ENCODE measurements at regions not wholly inside any gene's neighbourhood (a gene's known extent, or its start where the extent isn't known, plus 50 kb on each side); places are given as distances from the start of the nearest gene placed in this dataset.

- in situ Hi-C loops (cut with MboI; ENCODE audit: low sequenced_read_pairs, unreplicated experiment): no loop called here
- TF ChIP-seq CTCF (IDR thresholded peaks at IDR 0.05; ENCODE audit: borderline replicate concordance, control extremely low read depth, extremely low read depth, insufficient read depth, missing control alignments): no peak
- DNase-seq (ENCODE audit: low spot score): no peak
These were observed 556.6 kb downstream of the TLE1 start for GRCh38 chr9:81132796-81133195.

GRCh38 chr9:81132318-81132717, 557.0 kb downstream of the TLE1 start:
- no peak for DNase-seq (ENCODE audit: low spot score)
- no peak for TF ChIP-seq CTCF (IDR thresholded peaks at IDR 0.05; ENCODE audit: borderline replicate concordance, control extremely low read depth, extremely low read depth, insufficient read depth, missing control alignments)
- in situ Hi-C loops (cut with MboI; ENCODE audit: low sequenced_read_pairs, unreplicated experiment): no loop called here

- no peak for TF ChIP-seq CTCF (IDR thresholded peaks at IDR 0.05; ENCODE audit: borderline replicate concordance, control extremely low read depth, extremely low read depth, insufficient read depth, missing control alignments)
- in situ Hi-C loops (cut with MboI; ENCODE audit: low sequenced_read_pairs, unreplicated experiment): no loop called here
- no peak for DNase-seq (ENCODE audit: low spot score)
These were observed 560.6 kb downstream of the TLE1 start for GRCh38 chr9:81128701-81129100.

GRCh38 chr9:81125446-81126092, 563.8 kb downstream of the TLE1 start:
- in situ Hi-C loops (cut with MboI; ENCODE audit: low sequenced_read_pairs, unreplicated experiment): no loop called here
- no peak for DNase-seq (ENCODE audit: low spot score)
- TF ChIP-seq CTCF (IDR thresholded peaks at IDR 0.05; ENCODE audit: borderline replicate concordance, control extremely low read depth, extremely low read depth, insufficient read depth, missing control alignments): no peak

GRCh38 chr9:81123526-81123925, 565.8 kb downstream of the TLE1 start:
- in situ Hi-C loops (cut with MboI; ENCODE audit: low sequenced_read_pairs, unreplicated experiment): no loop called here
- TF ChIP-seq CTCF (IDR thresholded peaks at IDR 0.05; ENCODE audit: borderline replicate concordance, control extremely low read depth, extremely low read depth, insufficient read depth, missing control alignments): no peak
- no peak for DNase-seq (ENCODE audit: low spot score)

GRCh38 chr9:81122749-81123148, 566.6 kb downstream of the TLE1 start:
- DNase-seq (ENCODE audit: low spot score): no peak
- in situ Hi-C loops (cut with MboI; ENCODE audit: low sequenced_read_pairs, unreplicated experiment): no loop called here
- no peak for TF ChIP-seq CTCF (IDR thresholded peaks at IDR 0.05; ENCODE audit: borderline replicate concordance, control extremely low read depth, extremely low read depth, insufficient read depth, missing control alignments)

All from GM13976 (cell line).